Pulmonary artery endothelial cell (primary cell): ENCODE measurements at regions not wholly inside any gene's neighbourhood (a gene's known extent, or its start where the extent isn't known, plus 50 kb on each side); places are given as distances from the start of the nearest gene placed in this dataset.

ENCODE experiments used
- DNase-seq: peaks from one replicate; pipeline ENCODE4 v3.0.0-alpha.2; 2011; ENCODE audit warnings: low read depth, low spot score

DNA sequence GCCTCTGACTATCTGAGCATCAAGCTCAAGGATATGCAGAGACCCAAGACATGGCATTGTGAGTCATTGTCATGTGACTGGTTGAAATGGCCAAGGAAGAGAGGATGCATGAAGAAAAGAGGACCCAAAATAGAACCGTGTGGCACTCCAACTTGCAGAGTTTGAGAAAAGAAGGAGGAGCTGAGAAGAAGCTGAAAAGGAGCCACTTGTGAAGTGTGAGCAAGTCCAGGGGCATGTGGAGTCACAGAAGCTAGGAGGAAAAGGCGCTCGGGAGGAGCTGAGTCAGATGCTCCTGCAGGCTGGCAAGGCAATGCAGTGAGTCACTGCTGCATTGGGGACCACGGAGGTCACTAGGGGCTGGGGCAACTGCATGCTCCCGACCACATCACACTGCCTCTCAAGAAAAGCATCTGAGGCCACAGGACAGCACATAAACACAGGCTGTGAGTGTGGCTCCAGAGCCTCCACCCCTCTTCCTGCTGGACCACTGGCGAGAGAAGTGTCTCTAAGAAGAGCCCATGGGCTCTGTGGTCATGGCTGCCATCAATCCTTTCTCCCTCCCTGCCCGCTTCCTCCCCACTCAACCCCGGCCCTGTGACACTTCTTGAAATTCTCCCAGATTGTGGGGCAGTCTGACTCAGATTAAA, 197.6 kb downstream of the DRD1 start:
- DNase-seq, result no peak

DNA sequence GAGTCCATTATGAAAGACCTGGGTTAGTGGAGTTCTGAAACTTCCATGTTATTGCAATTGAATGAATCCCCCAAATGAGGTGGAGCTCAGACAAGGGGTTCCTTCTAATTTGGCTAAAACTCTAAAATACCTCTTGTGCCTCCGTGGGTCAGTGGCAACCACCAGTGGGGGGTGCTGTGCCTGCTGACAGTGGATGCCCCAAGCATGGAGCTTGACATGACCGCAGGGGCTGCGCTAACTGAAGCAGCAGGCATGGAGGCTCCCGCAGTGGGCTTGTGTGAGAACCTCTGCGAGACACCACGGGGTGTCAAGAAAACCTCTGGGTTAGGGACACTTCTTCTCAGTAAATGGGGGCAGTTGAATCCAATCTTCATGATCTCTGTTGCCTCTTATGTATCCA, 200.5 kb downstream of the DRD1 start:
- no peak for DNase-seq

DNA sequence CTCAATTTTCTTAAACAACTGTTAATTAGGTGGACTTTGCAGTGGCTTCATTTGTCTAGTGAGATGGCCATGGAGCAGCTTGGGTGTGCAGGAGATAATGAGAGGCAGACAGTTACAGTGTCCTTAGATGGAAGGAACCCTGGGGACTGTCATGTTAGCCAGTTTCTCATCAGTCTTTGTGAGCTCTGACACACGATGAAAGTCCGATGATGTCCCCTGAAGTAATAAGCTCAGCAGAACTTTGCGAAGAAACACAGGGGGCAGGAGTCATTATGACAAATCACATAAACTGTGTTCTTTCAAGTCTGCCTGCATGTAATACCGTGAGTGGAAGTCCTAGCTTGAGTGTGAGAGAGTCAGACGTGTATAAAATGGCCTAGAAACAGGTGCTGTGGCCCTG, 201.8 kb downstream of the DRD1 start:
- no peak for DNase-seq

DNA sequence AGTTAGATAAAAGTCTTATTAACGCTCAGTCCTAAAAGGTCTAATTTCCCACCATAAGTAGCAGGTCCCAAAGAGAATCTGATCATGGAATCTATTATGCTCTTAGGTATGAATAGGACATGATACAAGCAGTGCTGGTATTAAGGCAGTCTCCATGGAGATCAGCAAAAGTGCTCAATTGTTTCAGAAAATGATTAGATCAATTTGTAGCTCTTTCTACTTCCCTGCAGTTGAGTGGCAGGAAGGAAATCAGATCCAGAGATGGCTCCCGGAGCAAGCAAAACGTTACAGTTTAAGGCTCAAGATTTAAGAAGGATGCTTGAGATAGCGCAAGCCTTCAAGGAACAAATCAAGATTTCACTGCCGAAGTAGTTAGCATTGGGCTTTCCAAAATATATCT, 205.7 kb downstream of the DRD1 start:
- no peak for DNase-seq

DNA sequence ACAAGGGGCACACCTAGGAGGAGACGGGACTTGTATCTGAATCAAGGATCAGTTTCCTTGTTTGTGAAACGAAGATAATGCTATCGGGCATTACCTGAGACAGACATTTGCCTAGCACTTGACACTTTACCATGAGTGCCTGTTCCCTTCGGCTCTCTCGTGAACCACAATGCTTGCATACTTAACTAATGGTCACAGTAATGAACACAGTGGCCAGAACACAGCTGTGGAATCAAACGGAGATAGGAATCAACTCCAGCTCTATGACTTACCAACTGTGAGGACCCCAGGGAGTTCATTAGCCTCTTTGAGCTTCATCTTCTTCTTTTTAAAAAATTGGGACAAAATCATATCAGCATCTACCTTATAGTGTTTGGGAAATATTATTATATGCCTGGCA, 207.8 kb downstream of the DRD1 start:
- DNase-seq, result no peak

DNA sequence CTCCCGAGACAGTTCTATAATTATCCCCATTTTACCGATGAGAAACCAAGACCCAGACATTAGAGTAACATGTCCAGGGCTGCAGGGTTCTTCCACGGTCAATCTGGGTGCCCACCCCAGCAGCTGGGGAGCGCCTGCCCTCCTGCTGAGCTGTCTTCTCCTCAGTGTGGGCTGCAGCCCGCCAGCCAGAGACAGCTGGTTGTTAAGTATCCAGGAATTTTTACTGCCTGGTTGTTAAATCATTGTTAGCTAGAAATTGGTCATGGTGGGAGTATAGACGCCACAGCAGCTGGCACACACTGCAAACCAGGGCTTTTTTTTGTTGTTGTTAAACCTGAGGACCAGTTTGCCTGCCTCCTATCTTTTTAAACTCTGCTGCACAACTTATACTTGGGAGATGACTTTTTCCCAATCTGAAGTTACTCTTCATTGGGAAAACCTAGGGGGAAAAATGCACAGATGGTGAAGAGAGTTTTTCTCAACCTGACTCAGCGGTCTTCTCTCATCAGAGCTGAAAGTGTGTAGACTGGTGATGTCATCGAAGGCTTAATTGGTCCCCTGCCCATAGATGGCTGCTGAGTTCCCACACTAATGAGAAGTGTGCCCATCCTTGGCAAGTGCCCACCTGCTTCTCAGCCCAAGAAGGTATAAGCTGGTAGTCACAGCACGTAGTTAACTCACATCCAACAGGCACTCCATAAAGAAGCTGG, 208.6 kb downstream of the DRD1 start:
- no peak for DNase-seq

DNA sequence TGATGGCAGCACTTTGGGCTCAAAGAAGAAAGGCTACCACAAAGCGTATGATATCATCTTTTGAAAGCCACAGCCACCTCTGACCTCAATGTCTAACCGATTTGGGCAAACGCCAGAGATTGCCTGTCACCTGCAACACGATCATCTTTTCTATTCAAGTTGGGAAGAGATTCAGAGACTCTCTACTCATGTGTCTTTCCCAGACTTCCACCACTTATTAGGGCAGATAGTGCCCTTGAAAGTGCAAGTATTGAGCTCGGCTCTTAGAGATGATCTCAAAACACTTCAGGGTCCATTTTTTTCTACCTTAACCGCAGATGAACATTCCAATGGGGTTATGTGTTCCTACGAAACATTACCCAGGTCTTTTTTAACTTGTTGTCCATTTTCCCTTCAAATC, 213.7 kb downstream of the DRD1 start:
- no peak for DNase-seq

DNA sequence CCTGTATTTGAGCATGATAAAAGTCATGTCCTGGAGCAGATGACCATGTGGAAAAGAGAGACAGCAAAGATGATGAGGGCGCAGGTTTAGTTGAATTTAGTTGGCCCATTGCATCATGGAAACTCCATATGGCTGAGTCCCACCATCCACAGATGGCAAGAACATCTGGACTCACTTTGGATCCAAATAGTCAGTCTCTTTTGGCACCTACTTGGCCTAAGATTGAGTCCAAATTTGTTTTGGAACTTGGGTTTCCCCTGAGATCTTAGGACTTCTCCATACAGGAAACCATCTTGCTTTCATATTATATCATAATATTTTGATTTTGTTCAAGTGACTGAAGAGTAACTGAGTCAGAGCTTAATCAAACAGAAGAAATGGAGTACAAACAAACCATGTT, 217.5 kb downstream of the DRD1 start:
- no peak for DNase-seq

DNA sequence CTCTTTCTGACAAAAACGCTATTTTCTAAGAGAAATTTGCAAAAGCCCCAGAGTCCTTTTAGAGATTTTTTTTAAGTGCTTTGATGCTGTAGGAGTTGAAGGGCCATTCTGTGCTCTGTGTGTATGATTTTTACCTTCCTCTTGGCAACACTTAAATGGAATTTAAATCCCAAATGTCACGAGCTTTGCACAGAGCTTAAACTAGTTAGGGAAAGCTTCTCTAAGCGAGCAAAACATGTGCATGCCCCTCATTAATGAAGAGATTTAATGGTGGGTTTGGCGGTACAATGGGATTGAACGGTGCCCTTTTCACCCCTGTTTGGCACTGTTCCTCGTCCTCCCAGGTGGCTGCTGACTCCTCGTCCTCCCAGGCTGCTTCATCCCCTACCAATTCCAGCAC, 220.7 kb downstream of the DRD1 start:
- no peak for DNase-seq

DNA sequence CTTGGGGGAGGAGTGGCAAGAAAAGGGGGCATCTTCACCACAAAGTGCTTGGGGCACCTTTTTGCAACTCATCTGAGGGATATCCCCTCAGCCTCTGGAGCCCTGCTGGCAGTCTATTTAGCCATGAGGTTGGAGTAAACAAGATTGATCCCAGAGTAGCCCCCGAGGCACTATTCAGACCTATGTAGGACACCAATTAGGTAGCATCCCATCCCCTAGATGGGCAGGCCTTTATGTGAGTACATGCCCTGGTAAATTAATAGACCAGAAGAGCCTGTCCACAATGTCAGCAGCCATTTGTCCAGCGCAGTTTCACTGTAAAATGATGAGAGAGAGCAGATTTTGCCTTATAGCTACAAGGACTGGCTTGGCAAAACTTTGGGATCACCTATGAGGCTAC, 221.4 kb downstream of the DRD1 start:
- no peak for DNase-seq

DNA sequence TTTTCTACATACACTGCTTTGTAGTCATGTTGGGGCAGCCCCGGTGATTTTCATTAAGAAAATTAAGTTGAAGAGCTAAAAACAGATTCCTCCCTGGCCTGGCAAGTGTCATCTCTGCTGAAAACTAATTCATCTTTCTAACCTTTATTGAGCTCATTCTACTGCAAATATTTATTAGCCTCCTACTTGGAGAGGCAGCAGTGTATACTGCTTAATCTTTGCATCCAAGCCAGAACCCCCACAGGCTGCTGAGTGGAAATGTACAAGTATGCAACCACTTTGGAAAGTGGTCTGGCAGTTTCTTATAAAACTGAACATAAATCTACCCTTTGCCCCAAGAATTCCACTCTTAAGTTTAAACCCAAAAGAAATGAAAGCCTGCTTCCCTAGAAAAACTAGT, 223.4 kb downstream of the DRD1 start:
- DNase-seq, result no peak

DNA sequence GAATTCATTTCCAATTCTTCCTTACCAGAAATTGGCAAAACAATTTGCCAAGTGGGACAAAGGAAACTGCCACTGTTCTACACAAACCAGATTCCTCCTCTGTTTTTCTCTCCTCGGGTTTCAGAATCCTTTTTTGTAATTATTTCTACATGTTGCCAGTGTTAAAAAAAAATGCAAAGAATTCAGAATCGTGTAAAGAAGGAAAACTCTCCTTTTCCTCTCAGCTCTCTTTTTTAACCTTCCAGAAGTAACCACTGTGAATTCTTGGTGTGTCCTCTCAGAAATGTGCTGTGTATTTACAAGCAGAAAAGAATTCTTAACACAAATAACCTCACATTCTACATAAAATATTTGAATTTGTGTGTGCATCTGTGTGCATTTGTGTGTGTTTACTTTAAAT, 224.6 kb downstream of the DRD1 start:
- no peak for DNase-seq

DNA sequence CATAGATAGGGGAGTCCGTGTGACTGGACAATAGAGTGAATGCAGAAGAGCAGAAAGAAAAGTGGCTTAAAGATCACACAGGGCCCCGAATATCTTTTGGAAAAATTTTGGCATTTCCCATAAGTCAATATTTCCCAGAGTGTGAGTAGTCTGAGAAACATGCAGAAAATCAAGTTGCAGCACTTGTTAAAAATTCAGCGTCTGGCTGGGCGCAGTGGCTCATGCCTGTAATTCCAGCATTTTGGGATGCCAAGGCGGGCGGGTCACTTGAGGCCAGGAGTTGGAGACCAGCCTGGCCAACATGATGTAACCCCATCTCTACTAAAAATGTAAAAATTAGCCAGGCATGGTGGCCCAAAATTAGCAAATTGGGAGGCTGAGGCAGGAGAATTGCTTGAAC, 227.0 kb downstream of the DRD1 start:
- no peak for DNase-seq

DNA sequence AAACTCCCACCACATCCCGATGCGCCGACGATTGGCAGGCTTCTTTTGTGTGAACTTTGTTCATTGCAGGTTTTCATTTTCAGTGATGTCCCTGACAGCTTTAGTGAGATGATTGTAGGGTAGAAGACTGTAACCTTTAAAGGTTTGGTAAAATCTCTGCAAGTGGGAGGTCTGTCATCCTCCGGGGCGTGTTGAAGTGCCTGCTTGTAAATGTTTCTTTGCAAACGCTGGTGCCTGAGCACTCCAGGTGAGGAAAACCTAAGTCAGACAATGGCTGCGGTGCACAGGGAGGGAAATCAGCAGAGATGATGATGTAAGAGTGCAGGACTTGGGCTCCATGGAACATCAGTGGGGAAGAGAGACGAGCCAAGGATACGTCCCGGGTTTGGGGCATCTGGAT, 228.1 kb downstream of the DRD1 start:
- no peak for DNase-seq

DNA sequence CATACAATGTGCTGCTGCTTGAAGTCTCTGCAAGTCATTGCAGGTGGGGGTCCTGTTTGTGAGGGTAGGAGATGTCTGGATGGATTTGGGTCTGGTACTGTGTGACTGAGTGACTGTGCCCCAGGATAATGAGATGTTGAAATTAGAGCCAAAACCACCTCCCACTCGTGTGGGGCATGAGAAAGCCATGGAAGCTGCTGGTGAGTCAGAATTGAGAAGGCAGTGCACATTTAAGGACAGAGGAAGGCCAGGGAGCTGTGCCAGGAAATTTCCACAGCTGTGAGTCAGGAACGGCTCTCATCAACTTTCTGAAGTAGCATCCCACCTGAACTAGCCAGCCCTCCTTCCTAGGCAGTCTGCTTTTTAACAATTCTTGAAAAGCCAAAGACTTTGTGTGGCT, 229.8 kb downstream of the DRD1 start:
- no peak for DNase-seq

DNA sequence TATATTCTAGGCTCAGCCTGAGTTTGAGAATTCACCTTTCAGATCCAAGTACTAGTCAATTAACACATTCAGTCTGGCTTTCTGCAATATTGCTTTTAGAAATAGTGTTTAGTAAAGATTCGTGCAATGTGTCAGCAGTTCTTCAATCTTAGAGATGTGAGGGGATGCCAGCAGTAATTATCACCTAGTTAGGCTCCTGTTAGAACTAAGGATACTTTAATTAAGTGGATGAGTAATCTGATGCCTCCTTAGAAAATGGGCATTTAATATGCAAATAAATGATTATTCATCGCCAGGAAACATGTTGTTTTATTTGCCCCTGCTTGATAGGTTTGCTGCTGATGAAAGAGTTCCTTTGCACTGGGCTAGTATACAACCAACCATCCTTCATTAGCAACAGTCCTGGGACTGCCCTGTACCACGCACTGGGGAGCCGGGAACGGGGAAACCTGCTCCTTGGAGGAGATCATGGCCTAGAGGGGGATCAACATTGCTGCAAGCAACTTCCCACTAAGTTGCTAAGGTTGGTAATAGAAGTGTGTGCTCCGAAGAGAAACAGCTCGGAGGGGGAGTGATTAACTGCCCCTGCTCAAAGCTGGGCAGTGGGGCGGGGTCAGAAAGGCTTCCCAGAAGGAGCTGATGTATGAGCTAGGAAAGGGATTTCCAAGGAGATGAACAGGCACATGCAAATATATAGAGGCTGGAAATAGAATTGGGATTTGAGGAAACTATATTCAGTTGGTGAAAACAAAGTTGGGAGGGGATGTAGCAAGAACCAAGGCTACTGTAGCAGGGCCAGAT, 231.8 kb downstream of the DRD1 start:
- DNase-seq, result no peak

DNA sequence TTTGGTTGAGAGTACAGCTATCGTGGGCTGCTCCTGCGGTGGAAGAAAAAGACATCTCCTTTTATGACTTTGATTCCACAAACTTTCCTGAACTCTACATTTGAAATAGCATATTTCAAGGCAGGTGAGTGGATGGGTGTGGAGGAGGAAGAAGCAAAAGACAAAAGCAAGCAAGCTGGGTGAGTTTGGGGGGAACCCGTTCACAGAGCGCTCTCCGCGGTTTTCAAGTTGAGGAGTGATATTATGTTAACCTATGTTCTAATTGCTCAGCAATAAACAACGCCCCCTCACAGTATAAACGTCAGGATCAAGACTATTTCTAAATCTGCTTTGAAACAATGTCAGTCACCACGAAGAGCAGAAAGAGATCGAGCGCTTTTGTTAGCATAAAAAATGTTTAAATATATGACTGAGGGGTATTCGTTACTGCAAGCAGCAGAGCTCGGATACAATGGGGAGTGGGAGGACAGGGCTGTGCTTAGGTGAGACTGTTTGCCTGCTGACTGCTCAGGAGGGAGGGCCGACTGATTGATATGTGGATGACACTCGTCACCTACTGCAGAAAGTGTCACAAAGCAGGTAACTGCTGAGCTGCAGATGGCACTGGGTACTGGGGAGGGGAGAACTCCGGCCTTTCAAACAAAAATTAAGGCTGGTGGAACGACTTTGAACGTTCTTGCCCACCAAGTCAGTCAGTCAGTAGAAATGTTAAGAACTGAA, 236.5 kb downstream of the DRD1 start:
- no peak for DNase-seq

DNA sequence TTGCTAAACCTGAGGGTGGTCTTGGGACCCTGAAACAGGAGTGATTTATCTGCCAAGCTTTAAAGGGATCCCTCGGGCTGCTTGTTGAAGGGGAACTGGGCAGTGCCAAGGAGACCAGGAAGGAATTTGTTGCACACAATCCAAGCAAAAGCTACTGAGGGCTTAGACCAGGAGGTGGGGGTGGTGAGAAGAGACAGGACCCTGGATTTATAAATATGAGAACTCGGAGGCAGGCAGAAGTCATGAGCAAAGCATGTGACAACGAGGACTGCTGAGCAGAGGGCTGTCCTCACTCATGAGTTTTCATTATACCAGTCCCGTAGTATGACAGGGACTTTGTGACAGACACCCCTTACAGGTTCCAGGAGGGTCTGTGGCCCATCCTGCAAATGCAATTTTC, 237.3 kb downstream of the DRD1 start:
- DNase-seq, result no peak

DNA sequence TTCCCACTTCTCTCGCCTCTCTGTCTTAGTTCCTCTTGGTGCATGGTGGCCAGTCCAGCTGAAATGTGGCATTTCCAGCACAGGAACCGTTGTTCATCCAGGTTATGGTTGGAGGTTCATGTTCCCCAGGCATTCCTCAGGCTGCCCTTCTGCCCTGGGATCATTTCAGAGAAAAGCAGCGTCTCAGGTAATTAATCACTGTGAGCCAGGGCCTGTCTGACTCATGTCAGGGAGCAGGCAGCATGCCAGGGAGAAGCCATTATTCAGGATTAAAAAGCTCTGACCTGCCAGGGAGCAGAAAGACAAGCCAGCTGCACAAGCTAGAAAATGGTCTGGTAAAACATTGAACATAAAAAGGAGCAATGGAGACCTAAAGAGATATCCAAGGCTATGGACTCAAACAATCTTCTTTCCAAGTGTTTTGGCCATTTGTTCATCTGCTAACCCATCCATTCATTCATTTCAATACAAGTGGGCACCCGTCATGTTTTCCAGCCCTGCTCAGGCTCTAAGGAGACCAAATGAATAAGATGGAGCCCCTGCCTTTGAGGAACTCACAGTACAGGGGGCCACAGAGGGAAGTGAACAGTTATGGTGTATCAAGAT, 241.4 kb downstream of the DRD1 start:
- no peak for DNase-seq

DNA sequence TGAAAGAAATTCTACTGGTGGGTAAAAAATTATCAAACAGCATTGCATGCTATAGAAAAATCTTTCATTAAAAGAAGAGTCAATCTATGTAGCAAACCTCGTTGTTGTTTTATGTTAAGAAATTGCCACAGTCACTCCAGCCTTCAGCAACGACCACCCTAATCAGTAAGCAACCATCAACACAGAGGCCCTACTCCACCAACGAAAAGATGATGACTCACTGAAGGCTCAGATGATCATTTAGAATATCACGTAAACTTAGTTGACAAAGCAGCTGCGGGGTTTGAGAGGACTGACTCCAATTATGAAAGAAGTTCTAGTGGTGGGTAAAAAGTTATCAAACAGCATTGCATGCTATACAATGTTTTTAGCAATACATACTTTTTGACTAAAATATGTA, 242.6 kb downstream of the DRD1 start:
- DNase-seq, result no peak
